NT2/D1 (cell line): ENCODE measurements at regions not wholly inside any gene's neighbourhood (a gene's known extent, or its start where the extent isn't known, plus 50 kb on each side); places are given as distances from the start of the nearest gene placed in this dataset.
"Not testable (repeated sequence)": the region's sequence is repeated elsewhere in the genome, so short reads cannot be mapped to it uniquely, and the experiment has no call there.

Experiments
- SUZ12 ChIP-seq: IDR thresholded peaks from 2 replicates; pipeline ENCODE4 v1.6.1; 2011; ENCODE audit not compliant: insufficient read length, insufficient read depth; ENCODE audit errors: extremely low read depth
- YY1 ChIP-seq: IDR thresholded peaks from 2 replicates; pipeline ENCODE4 v1.6.1; 2011; ENCODE audit not compliant: insufficient read length, insufficient read depth
- ZNF274 ChIP-seq: IDR thresholded peaks from 2 replicates; pipeline ENCODE4 v1.6.1; 2011; ENCODE audit warnings: mild to moderate bottlenecking, low read depth, low read length

GRCh38 chr3:48101301-48101650, 85.1 kb upstream of the MAP4 start:
- TF ChIP-seq YY1, ZNF274, SUZ12: not testable (repeated sequence)
